ENCODE measurements at regions not wholly inside any gene's neighbourhood (a gene's known extent, or its start where the extent isn't known, plus 50 kb on each side); places are given as distances from the start of the nearest gene placed in this dataset.

GRCh38 chr9:108551030-108551841 is 304.6 kb downstream of the ACTL7B start:
- Histone ChIP-seq H3K27me3 (ENCODE audit: insufficient read depth, low read length) (no peaks in the 10 kb centered on the region; the same call in 1 of the 2 replicates), H3K9me3 (ENCODE audit: low read length) (no peaks in the 10 kb centered on the region), H3K79me2 (ENCODE audit: insufficient read depth, low read length) (no peaks in the 10 kb centered on the region), H2AFZ (ENCODE audit: low read length) (no peak overlapping the region), H3F3A (ENCODE audit: insufficient read depth, low read length) (no peaks in the 10 kb centered on the region), H3K27ac (ENCODE audit: low read depth, low read length, poor library complexity, severe bottlenecking) (no peak overlapping the region), H3K4me3 (ENCODE audit: low read depth, low read length, poor library complexity, severe bottlenecking) (no peak overlapping the region), H3K4me1 (ENCODE audit: insufficient read depth, low read length, severe bottlenecking) (no peaks in the 10 kb centered on the region), H3K4me2 (ENCODE audit: low read length) (no peak overlapping the region), H3K36me3 (ENCODE audit: insufficient read depth, low read length) (no peaks in the 10 kb centered on the region), H4K20me1 (ENCODE audit: insufficient read depth, low read length) (no peaks in the 10 kb centered on the region), H3K9me2 (ENCODE audit: low read depth, low read length) (no peaks in the 10 kb centered on the region), H3K9ac (ENCODE audit: low read length) (no peak overlapping the region)
- TF ChIP-seq CTCF (IDR thresholded peaks at IDR 0.05; ENCODE audit: low read length) (no peak), EZH2 (IDR thresholded peaks at IDR 0.05; ENCODE audit: borderline replicate concordance, low read length) (no peak)

GRCh38 chr9:108550106-108550505 is 305.7 kb downstream of the ACTL7B start:
- H3K9me3 ChIP-seq (ENCODE audit: low read length) = no peaks in the 10 kb centered on the region
- H3K79me2 ChIP-seq (ENCODE audit: insufficient read depth, low read length) = no peaks in the 10 kb centered on the region
- no peak for TF ChIP-seq CTCF (IDR thresholded peaks at IDR 0.05; ENCODE audit: low read length)
- TF ChIP-seq EZH2 (IDR thresholded peaks at IDR 0.05; ENCODE audit: borderline replicate concordance, low read length) = no peak
- H3K27ac ChIP-seq (ENCODE audit: low read depth, low read length, poor library complexity, severe bottlenecking) = no peak overlapping the region
- H3K27me3 ChIP-seq (ENCODE audit: insufficient read depth, low read length) = peaks cover 2% of the 10 kb centered on the region; the same call in 1 of the 2 replicates
- no peaks in the 10 kb centered on the region for H3K9me2 ChIP-seq (ENCODE audit: low read depth, low read length)
- H3K4me2 ChIP-seq (ENCODE audit: low read length) = no peak overlapping the region
- no peak overlapping the region for H3K9ac ChIP-seq (ENCODE audit: low read length)
- no peaks in the 10 kb centered on the region for H3K36me3 ChIP-seq (ENCODE audit: insufficient read depth, low read length)
- no peak overlapping the region for H3K4me3 ChIP-seq (ENCODE audit: low read depth, low read length, poor library complexity, severe bottlenecking)
- H4K20me1 ChIP-seq (ENCODE audit: insufficient read depth, low read length) = no peaks in the 10 kb centered on the region
- no peaks in the 10 kb centered on the region for H3F3A ChIP-seq (ENCODE audit: insufficient read depth, low read length)
- no peaks in the 10 kb centered on the region for H3K4me1 ChIP-seq (ENCODE audit: insufficient read depth, low read length, severe bottlenecking)
- no peak overlapping the region for H2AFZ ChIP-seq (ENCODE audit: low read length)

DNA sequence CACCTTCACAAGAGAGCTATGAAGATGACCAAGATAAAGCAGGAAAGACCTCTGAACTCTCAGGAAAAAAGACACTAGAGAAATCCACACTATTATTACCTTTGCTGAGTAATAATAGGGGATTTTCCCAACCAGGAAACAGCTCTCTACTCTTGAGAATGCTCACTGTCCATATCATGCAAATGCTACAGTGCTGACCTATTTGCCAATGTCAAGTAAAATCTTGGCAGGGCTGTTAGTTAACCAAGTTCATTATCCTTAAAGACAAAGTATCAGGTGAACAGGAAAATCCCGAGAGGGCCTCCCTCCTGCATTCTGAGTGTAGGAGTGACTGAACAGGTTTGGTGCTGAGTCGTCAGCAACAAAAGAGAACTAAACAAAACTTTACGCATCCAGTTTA is 306.6 kb downstream of the ACTL7B start:
- H3K4me1 ChIP-seq (ENCODE audit: insufficient read depth, low read length, severe bottlenecking) = no peaks in the 10 kb centered on the region
- H3K9me3 ChIP-seq (ENCODE audit: low read length) = no peaks in the 10 kb centered on the region
- no peaks in the 10 kb centered on the region for H3K36me3 ChIP-seq (ENCODE audit: insufficient read depth, low read length)
- no peaks in the 10 kb centered on the region for H3K9me2 ChIP-seq (ENCODE audit: low read depth, low read length)
- no peak overlapping the region for H3K27ac ChIP-seq (ENCODE audit: low read depth, low read length, poor library complexity, severe bottlenecking)
- TF ChIP-seq EZH2 (IDR thresholded peaks at IDR 0.05; ENCODE audit: borderline replicate concordance, low read length) (no peak), CTCF (IDR thresholded peaks at IDR 0.05; ENCODE audit: low read length) (no peak)
- no peak overlapping the region for H3K4me3 ChIP-seq (ENCODE audit: low read depth, low read length, poor library complexity, severe bottlenecking)
- H3K9ac ChIP-seq (ENCODE audit: low read length) = no peak overlapping the region
- peaks cover 4% of the 10 kb centered on the region; the same call in 1 of the 2 replicates for H3K27me3 ChIP-seq (ENCODE audit: insufficient read depth, low read length)
- no peaks in the 10 kb centered on the region for H3K79me2 ChIP-seq (ENCODE audit: insufficient read depth, low read length)
- H3K4me2 ChIP-seq (ENCODE audit: low read length) = no peak overlapping the region
- no peaks in the 10 kb centered on the region for H3F3A ChIP-seq (ENCODE audit: insufficient read depth, low read length)
- no peak overlapping the region for H2AFZ ChIP-seq (ENCODE audit: low read length)
- H4K20me1 ChIP-seq (ENCODE audit: insufficient read depth, low read length) = no peaks in the 10 kb centered on the region

Measured in OCI-LY1 (cell line).